A673 (cell line): ENCODE measurements at regions not wholly inside any gene's neighbourhood (a gene's known extent, or its start where the extent isn't known, plus 50 kb on each side); places are given as distances from the start of the nearest gene placed in this dataset.

Source experiments
- BruUV-seq: library from RNA; stranded (reverse); fragments of 400-500 nt; replicated peaks from 2 replicates; lab custom pipeline; 2021; lab: Mats Ljungman, UMichigan
- CTCF ChIA-PET: fragments of 300-600 bp; sonication (Branson Sonifier 250); formaldehyde crosslinking; loops from one replicate; lab custom pipeline; 2022; ENCODE audit warnings: antibody characterized with exemption; lab: Charles Lee
- POLR2A ChIA-PET: fragments of 300-600 bp; sonication (Branson Sonifier 250); formaldehyde crosslinking; loops from one replicate; lab custom pipeline; 2022; ENCODE audit warnings: antibody characterized with exemption; ENCODE audit not compliant: low non-redundant PET; lab: Charles Lee
- DNase-seq: peaks from one replicate; pipeline ENCODE4 v3.0.0-alpha.2; 2015; ENCODE audit warnings: low spot score
- H3K27ac ChIP-seq: fragments of 200-600 bp; sonication (generic); 2 replicates; pipeline ENCODE4 v1.5.1; 2016; ENCODE audit warnings: mixed run types, low read depth, mild to moderate bottlenecking, mixed read lengths, antibody characterized with exemption, low read length; ENCODE audit not compliant: poor library complexity, severe bottlenecking
- H3K27me3 ChIP-seq: fragments of 200-600 bp; sonication (generic); replicated peaks from 2 replicates; pipeline ENCODE4 v1.6.1; 2017; ENCODE audit warnings: mixed run types, low read depth, mild to moderate bottlenecking, mixed read lengths, antibody characterized with exemption, low read length; ENCODE audit not compliant: insufficient read depth, poor library complexity
- H3K36me3 ChIP-seq: fragments of 200-600 bp; sonication (generic); 2 replicates; pipeline ENCODE4 v1.6.1; 2016; ENCODE audit warnings: mixed run types, mild to moderate bottlenecking, mixed read lengths, antibody characterized with exemption, low read length; ENCODE audit not compliant: insufficient read depth, poor library complexity, severe bottlenecking
- H3K4me1 ChIP-seq: fragments of 200-600 bp; sonication (generic); 2 replicates; pipeline ENCODE4 v1.6.1; 2017; ENCODE audit warnings: mixed run types, mild to moderate bottlenecking, mixed read lengths, antibody characterized with exemption, low read length; ENCODE audit not compliant: insufficient read depth, poor library complexity, severe bottlenecking
- H3K4me3 ChIP-seq: fragments of 200-600 bp; sonication (generic); 2 replicates; pipeline ENCODE4 v1.5.1; 2016; ENCODE audit warnings: low read depth, mixed run types, mild to moderate bottlenecking, mixed read lengths, low read length; ENCODE audit not compliant: poor library complexity, severe bottlenecking
- H3K9me3 ChIP-seq: fragments of 200-600 bp; sonication (generic); 2 replicates; pipeline ENCODE4 v1.6.1; 2016; ENCODE audit warnings: mixed run types, low read depth, mild to moderate bottlenecking, mixed read lengths, antibody characterized with exemption, low read length; ENCODE audit not compliant: poor library complexity, severe bottlenecking
- CTCF ChIP-seq: fragments of 300-800, 200-600 bp; sonication (generic); conservative IDR thresholded peaks from 2 replicates; pipeline ENCODE4 v1.5.1; 2017; ENCODE audit warnings: low read depth, mild to moderate bottlenecking, antibody characterized with exemption, low read length, moderate library complexity, mixed read lengths
- EZH2 ChIP-seq: fragments of 200-600 bp; sonication (generic); IDR thresholded peaks from 2 replicates; pipeline ENCODE4 v1.6.1; 2017; ENCODE audit warnings: borderline replicate concordance, low read depth, mild to moderate bottlenecking, mixed read lengths, antibody characterized with exemption, low read length; ENCODE audit not compliant: poor library complexity, severe bottlenecking
- intact Hi-C: fragments of 100-400 bp; cut with micrococcal nuclease; formaldehyde crosslinking; loops from one replicate; pipeline ENCODE4 v1.10.0; 2022; ENCODE audit not compliant: unreplicated experiment

GRCh38 chr10:62869958-62870357 lies 53.8 kb upstream of the EGR2 start:
- Histone ChIP-seq H3K4me1 (no peaks in the 10 kb centered on the region), H3K27ac (no peak overlapping the region), H3K27me3 (no peaks in the 10 kb centered on the region), H3K9me3 (no peaks in the 10 kb centered on the region), H3K36me3 (no peaks in the 10 kb centered on the region), H3K4me3 (no peak overlapping the region)
- BruUV-seq, result no TSS peak
- TF ChIP-seq EZH2, result no peak
- no peak for TF ChIP-seq CTCF
- DNase-seq, result no peak
- CTCF ChIA-PET, result no interaction called here
- intact Hi-C loops, result no loop called here
- POLR2A ChIA-PET, result no interaction called here

- Histone ChIP-seq H3K9me3 (no peaks in the 10 kb centered on the region), H3K27me3 (no peaks in the 10 kb centered on the region), H3K36me3 (no peaks in the 10 kb centered on the region), H3K4me1 (no peaks in the 10 kb centered on the region), H3K27ac (no peak overlapping the region), H3K4me3 (no peak overlapping the region)
- intact Hi-C loops, result no loop called here
- no peak for DNase-seq
- TF ChIP-seq EZH2 (no peak), CTCF (no peak)
- ChIA-PET CTCF (no interaction called here), POLR2A (no interaction called here)
- BruUV-seq, result no TSS peak
These were observed 50.8 kb upstream of the EGR2 start for GRCh38 chr10:62866941-62867340.

- TF ChIP-seq CTCF (no peak), EZH2 (no peak)
- BruUV-seq, result no TSS peak
- H3K27me3 ChIP-seq, result no peaks in the 10 kb centered on the region
- no peaks in the 10 kb centered on the region for H3K9me3 ChIP-seq
- no peaks in the 10 kb centered on the region for H3K4me1 ChIP-seq
- ChIA-PET POLR2A (no interaction called here), CTCF (no interaction called here)
- H3K4me3 ChIP-seq, result no peak overlapping the region
- intact Hi-C loops, result no loop called here
- no peaks in the 10 kb centered on the region for H3K36me3 ChIP-seq
- no peak overlapping the region for H3K27ac ChIP-seq
- no peak for DNase-seq
These were observed 50.3 kb upstream of the EGR2 start for GRCh38 chr10:62866451-62866850.
